ENCODE measurements at regions not wholly inside any gene's neighbourhood (a gene's known extent, or its start where the extent isn't known, plus 50 kb on each side); places are given as distances from the start of the nearest gene placed in this dataset.

DNA sequence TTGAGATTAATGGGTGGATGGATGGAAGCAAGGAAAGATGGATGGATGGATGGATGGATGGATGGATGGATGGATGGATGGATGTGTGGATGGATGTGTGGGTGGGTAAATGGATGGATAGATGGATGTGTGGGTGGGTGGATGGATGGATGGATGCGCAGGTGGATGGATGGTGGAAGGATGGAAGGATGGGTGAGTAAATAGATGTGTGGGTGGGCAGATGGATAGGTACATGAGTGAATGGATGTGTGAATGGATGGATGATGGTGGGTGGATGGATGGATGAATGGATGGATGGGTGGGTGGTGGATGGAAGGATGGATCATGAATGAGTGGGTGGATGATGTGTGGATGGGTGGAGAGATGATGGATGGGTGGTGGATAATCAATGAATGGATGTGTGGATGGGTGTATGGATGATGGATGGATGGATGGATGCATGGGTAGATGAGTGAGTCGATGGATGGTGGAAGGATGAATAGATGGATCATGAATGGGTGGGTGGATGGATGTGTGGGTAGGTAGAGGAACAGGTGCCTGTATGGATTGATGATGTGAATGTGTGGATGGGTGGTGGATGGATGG lies 375.2 kb downstream of the BRD1 start:
- Histone ChIP-seq H3K36me3 (no peaks in the 10 kb centered on the region), H3K4me1 (no peaks in the 10 kb centered on the region), H3K27ac (no peak overlapping the region), H3K4me3 (no peak overlapping the region), H3K27me3 (replicated peaks in 1 of 7) (peaks cover 0 to 73% (median 22%) of the 10 kb centered on the region in 7 donors), H3K9me3 (no peaks in the 10 kb centered on the region)
- intact Hi-C loops (cut with DNase I; ENCODE audit: low total_unique reads) = no loop called here
- no peak for DNase-seq
- 92 to 98% (median 96%) methylated on average over 2 of the region's 2 CpGs for WGBS, 5 donors
- TF ChIP-seq POLR2A (IDR thresholded peaks at IDR 0.05) = no peak
- TF ChIP-seq, protein P1, sequence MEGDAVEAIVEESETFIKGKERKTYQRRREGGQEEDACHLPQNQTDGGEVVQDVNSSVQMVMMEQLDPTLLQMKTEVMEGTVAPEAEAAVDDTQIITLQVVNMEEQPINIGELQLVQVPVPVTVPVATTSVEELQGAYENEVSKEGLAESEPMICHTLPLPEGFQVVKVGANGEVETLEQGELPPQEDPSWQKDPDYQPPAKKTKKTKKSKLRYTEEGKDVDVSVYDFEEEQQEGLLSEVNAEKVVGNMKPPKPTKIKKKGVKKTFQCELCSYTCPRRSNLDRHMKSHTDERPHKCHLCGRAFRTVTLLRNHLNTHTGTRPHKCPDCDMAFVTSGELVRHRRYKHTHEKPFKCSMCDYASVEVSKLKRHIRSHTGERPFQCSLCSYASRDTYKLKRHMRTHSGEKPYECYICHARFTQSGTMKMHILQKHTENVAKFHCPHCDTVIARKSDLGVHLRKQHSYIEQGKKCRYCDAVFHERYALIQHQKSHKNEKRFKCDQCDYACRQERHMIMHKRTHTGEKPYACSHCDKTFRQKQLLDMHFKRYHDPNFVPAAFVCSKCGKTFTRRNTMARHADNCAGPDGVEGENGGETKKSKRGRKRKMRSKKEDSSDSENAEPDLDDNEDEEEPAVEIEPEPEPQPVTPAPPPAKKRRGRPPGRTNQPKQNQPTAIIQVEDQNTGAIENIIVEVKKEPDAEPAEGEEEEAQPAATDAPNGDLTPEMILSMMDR (IDR thresholded peaks at IDR 0.05 in 8 of 11, conservative IDR thresholded peaks at IDR 0.05 in 3 of 11) = no peak
- TF ChIP-seq POLR2AphosphoS5 (IDR thresholded peaks at IDR 0.05) = no peak

DNA sequence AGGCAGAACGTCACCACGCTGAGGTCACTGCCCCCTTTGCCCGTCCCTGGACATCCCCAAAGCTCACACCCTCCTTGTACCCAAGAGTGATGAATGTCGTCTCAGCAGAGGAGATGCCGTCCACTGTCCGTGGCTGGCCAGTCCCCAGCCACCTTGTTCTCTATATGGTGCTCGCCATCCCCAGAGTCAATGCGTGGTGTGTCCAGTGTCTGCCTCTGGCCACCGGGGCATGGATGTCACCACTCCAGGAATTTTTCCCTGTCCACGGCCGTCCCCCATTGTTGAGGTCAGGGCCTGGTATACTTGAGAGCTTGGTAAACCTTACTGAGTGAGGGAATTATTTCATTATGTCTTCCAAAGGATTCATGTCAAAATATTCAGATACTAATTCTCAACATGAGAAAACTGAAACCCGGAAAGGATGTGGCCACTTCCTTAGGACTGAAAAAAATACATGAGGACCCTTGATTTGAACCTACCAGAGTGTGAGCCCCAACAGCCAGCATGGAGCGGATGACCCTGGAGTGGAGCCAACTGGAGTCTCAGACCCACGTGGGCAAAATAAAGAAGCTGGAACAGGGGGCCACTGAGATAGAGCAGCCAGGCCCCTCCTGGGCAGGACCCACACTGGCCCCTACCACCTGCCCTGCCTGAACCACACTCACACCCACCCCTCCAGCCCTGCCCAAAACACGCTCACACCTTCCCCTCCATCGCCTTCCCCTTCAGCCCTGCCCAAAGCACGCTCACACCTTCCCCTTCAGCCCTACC lies 376.4 kb downstream of the BRD1 start:
- no peak for DNase-seq
- 55 to 71% (median 65%) methylated on average over 17 of the region's 17 CpGs for WGBS, 5 donors
- Histone ChIP-seq H3K27me3 (replicated peaks in 1 of 7) (peaks cover 0 to 75% (median 22%) of the 10 kb centered on the region in 7 donors), H3K4me1 (no peaks in the 10 kb centered on the region), H3K27ac (no peak overlapping the region), H3K4me3 (no peak overlapping the region), H3K9me3 (no peaks in the 10 kb centered on the region), H3K36me3 (no peaks in the 10 kb centered on the region)
- intact Hi-C loops (cut with DNase I; ENCODE audit: low total_unique reads) = no loop called here
- TF ChIP-seq, protein P1 (IDR thresholded peaks at IDR 0.05 in 8 of 11, conservative IDR thresholded peaks at IDR 0.05 in 3 of 11) = no peak
- TF ChIP-seq POLR2A (IDR thresholded peaks at IDR 0.05) (no peak), POLR2AphosphoS5 (IDR thresholded peaks at IDR 0.05) (no peak)

DNA sequence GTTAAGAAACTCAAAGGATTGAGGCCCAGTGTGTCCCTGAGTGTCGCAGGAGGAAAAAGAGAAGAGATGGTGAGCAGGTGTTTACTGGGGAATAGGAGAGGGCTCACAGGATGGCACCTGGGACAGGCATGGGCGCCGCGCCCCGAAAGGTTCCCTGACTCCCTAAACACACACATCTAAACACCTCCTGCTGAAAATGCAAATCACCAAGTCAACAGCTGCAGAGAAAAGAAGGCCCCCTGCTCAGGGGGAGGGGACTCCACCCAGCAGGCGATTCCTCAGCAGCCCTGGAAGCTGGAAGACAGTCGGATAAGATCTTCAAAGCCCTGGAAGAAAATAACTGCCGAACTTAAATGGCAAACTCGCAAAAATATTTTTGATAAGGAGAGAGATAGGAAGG lies 377.2 kb downstream of the BRD1 start:
- TF ChIP-seq POLR2A (IDR thresholded peaks at IDR 0.05) = no peak
- TF ChIP-seq, protein P1 (IDR thresholded peaks at IDR 0.05 in 8 of 11, conservative IDR thresholded peaks at IDR 0.05 in 3 of 11) = no peak
- TF ChIP-seq POLR2AphosphoS5 (IDR thresholded peaks at IDR 0.05) = no peak
- Histone ChIP-seq H3K4me3 (no peak overlapping the region), H3K27me3 (replicated peaks in 1 of 7) (peaks cover 0 to 72% (median 22%) of the 10 kb centered on the region in 7 donors), H3K27ac (no peak overlapping the region), H3K9me3 (no peaks in the 10 kb centered on the region), H3K36me3 (no peaks in the 10 kb centered on the region), H3K4me1 (no peaks in the 10 kb centered on the region)
- 7 to 17% (median 12%) methylated on average over 9 of the region's 9 CpGs for WGBS, 5 donors
- no peak for DNase-seq
- intact Hi-C loops (cut with DNase I; ENCODE audit: low total_unique reads) = no loop called here

DNA sequence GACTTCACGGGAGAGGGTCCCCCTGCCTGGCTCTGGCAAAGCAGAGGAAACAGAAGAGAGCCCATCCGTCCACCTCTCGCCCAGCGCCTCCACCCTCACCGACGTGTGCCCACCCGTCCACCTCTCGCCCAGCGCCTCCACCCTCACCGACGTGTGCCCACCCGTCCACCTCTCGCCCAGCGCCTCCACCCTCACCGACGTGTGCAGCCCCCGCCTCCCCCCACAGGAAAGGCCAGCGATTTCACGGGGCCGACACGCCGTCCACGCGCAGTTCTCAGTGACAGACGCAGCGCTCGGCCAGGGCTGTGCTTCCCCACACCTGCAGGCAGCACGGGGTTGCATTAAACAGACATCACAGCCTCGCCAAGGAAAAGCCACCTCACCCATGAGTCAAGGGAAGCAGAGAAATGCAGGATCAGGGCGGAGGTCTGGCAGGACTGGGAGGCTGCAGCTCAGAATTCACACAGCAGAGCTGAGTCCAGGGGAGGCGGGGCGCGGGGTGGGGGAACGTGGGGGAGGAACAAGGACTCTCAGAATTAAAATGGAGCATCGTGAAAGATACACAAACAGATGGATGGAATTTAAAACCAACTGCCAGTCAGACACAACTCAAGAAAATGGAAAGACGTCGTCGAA lies 377.7 kb downstream of the BRD1 start:
- Histone ChIP-seq H3K27ac (no peak overlapping the region), H3K9me3 (no peaks in the 10 kb centered on the region), H3K27me3 (replicated peaks in 1 of 7) (peaks cover 0 to 66% (median 22%) of the 10 kb centered on the region in 7 donors), H3K36me3 (no peaks in the 10 kb centered on the region), H3K4me1 (no peaks in the 10 kb centered on the region), H3K4me3 (no peak overlapping the region)
- DNase-seq = no peak
- TF ChIP-seq POLR2A (IDR thresholded peaks at IDR 0.05) (no peak), POLR2AphosphoS5 (IDR thresholded peaks at IDR 0.05) (no peak)
- TF ChIP-seq, protein P1 (IDR thresholded peaks at IDR 0.05 in 8 of 11, conservative IDR thresholded peaks at IDR 0.05 in 3 of 11) = no peak
- intact Hi-C loops (cut with DNase I; ENCODE audit: low total_unique reads) = no loop called here
- 19 to 47% (median 32%) methylated on average over 28 to 38 of the region's 38 CpGs for WGBS, 5 donors

All from spleen (tissue), 11 donors.